Endodermal cell (in vitro differentiated cells): ENCODE measurements at regions not wholly inside any gene's neighbourhood (a gene's known extent, or its start where the extent isn't known, plus 50 kb on each side); places are given as distances from the start of the nearest gene placed in this dataset.
A peak's percentile ranks its signal among the peaks of the same experiment; 100 is the strongest.

ENCODE experiments used
- DNase-seq: peaks from one replicate; pipeline ENCODE4 v3.0.0-alpha.2; 2017
- H3K27ac ChIP-seq: 2 replicates; pipeline ENCODE4 v1.5.1; 2013; ENCODE audit warnings: mild to moderate bottlenecking, low read depth, low read length, moderate library complexity
- H3K27me3 ChIP-seq: 2 replicates; pipeline ENCODE4 v1.6.1; 2013; ENCODE audit warnings: mild to moderate bottlenecking, low read length, moderate library complexity; ENCODE audit not compliant: insufficient read depth, control insufficient read depth, poor library complexity, severe bottlenecking
- H3K36me3 ChIP-seq: 2 replicates; pipeline ENCODE4 v1.7.0; 2013; ENCODE audit warnings: mild to moderate bottlenecking, low read length, moderate library complexity; ENCODE audit not compliant: control insufficient read depth, insufficient read depth
- H3K4me1 ChIP-seq: one replicate; pipeline ENCODE4 v1.7.0; 2013; ENCODE audit warnings: low read length; ENCODE audit not compliant: control insufficient read depth, insufficient read depth
- H3K4me3 ChIP-seq: 2 replicates; pipeline ENCODE4 v1.5.1; 2013; ENCODE audit warnings: mild to moderate bottlenecking, low read length, moderate library complexity
- H3K9ac ChIP-seq: 2 replicates; pipeline ENCODE4 v1.6.1; 2013; ENCODE audit warnings: mild to moderate bottlenecking, low read length, moderate library complexity; ENCODE audit not compliant: poor library complexity, severe bottlenecking; ENCODE audit errors: extremely low read depth
- H3K9me3 ChIP-seq: 2 replicates; pipeline ENCODE4 v1.6.1; 2013; ENCODE audit warnings: mild to moderate bottlenecking, low read length, moderate library complexity; ENCODE audit not compliant: control insufficient read depth
- H3K27ac Mint-ChIP-seq: 2 replicates; pipeline ENCODE4 v1.8.0; 2020; ENCODE audit warnings: mixed read lengths
- H3K27me3 Mint-ChIP-seq: 2 replicates; pipeline ENCODE4 v1.8.0; 2021; ENCODE audit warnings: mild to moderate bottlenecking, mixed read lengths; ENCODE audit not compliant: insufficient read depth
- H3K36me3 Mint-ChIP-seq: 2 replicates; pipeline ENCODE4 v1.8.0; 2020; ENCODE audit warnings: low read depth, mixed read lengths
- H3K4me1 Mint-ChIP-seq: 2 replicates; pipeline ENCODE4 v1.8.0; 2020; ENCODE audit warnings: mixed read lengths
- H3K4me3 Mint-ChIP-seq: 2 replicates; pipeline ENCODE4 v1.8.0; 2020; ENCODE audit warnings: mild to moderate bottlenecking, moderate library complexity, mixed read lengths
- H3K9me3 Mint-ChIP-seq: 2 replicates; pipeline ENCODE4 v1.8.0; 2020; ENCODE audit warnings: mild to moderate bottlenecking, mixed read lengths
- WGBS, 2 experiments: methylation state at CpG; one replicate each; pipeline versions ENCODE4 v1.1.5 to v1.1.7; 2013; ENCODE audit warnings: missing lambda C conversion rate in 2 of 2, mixed read lengths in 1 of 2; ENCODE audit not compliant: insufficient coverage in 1 of 2, insufficient read length in 1 of 2; 5-methylcytosine and 5-hydroxymethylcytosine counted together
- TF ChIP-seq, protein P1 (sequence below): fragments of 200-600 bp; sonication (generic); conservative IDR thresholded peaks from 2 replicates; pipeline ENCODE4 v1.5.0; 2021; ENCODE audit warnings: antibody characterized with exemption, mild to moderate bottlenecking

DNA sequence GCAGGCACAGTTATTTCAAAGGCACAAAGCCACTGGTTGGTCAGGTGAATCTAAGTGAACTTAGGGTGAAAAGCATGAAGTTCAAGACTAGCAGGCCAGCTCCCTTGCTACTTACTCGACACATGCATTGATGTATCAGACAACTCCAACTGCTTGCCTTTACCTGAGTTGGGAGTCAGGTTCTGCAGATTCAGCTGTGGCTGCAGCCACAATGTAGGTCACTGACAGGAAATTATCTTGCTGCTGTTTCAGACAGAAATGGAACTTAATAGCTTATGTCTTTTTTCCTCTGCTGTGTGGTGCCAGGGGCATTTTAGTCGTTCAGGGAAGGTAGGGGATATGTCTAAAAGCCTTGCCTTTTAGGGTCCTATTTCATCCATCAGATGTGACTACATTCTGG lies 125.6 kb upstream of the RPH3A start:
- no peaks in the 10 kb centered on the region for H3K36me3 Mint-ChIP-seq
- no peak overlapping the region for H3K27ac Mint-ChIP-seq
- TF ChIP-seq, protein P1, sequence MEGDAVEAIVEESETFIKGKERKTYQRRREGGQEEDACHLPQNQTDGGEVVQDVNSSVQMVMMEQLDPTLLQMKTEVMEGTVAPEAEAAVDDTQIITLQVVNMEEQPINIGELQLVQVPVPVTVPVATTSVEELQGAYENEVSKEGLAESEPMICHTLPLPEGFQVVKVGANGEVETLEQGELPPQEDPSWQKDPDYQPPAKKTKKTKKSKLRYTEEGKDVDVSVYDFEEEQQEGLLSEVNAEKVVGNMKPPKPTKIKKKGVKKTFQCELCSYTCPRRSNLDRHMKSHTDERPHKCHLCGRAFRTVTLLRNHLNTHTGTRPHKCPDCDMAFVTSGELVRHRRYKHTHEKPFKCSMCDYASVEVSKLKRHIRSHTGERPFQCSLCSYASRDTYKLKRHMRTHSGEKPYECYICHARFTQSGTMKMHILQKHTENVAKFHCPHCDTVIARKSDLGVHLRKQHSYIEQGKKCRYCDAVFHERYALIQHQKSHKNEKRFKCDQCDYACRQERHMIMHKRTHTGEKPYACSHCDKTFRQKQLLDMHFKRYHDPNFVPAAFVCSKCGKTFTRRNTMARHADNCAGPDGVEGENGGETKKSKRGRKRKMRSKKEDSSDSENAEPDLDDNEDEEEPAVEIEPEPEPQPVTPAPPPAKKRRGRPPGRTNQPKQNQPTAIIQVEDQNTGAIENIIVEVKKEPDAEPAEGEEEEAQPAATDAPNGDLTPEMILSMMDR, result no peak
- Histone ChIP-seq H3K27me3 (peaks cover 36% of the 10 kb centered on the region), H3K9ac (no peak overlapping the region), H3K36me3 (no peaks in the 10 kb centered on the region), H3K4me1 (no peaks in the 10 kb centered on the region), H3K4me3 (no peak overlapping the region), H3K27ac (no peak overlapping the region), H3K9me3 (no peaks in the 10 kb centered on the region)
- H3K4me1 Mint-ChIP-seq, result peaks cover 5% of the 10 kb centered on the region
- H3K27me3 Mint-ChIP-seq, result peaks cover 55% of the 10 kb centered on the region
- no peak overlapping the region for H3K4me3 Mint-ChIP-seq
- no peaks in the 10 kb centered on the region for H3K9me3 Mint-ChIP-seq
- DNase-seq, result no peak
- 65 to 96% methylated on average over 2 of the region's 2 CpGs for WGBS, 2 experiments

DNA sequence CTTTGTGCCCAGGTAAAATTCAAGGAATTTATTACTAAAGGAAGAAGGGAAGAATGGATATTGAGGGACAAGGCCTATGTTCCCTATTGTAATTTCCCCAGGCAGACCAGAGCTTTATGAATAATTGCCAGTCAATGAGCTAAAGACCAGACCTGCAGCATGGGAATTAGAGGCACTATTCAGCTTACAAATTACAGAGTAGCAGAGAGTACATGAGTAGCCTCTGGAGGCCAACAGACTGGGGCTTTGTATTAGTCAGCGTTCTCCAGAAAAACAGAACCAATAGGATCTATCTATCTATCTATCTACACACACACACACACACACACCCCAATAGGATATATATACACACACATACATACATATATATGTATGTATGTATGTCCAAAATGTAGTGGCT lies 120.0 kb upstream of the RPH3A start:
- no peak overlapping the region for H3K4me3 Mint-ChIP-seq
- Histone ChIP-seq H3K27me3 (peaks cover 15% of the 10 kb centered on the region), H3K4me3 (no peak overlapping the region), H3K4me1 (no peaks in the 10 kb centered on the region), H3K9ac (no peak overlapping the region), H3K27ac (no peak overlapping the region), H3K36me3 (no peaks in the 10 kb centered on the region), H3K9me3 (no peaks in the 10 kb centered on the region)
- H3K27me3 Mint-ChIP-seq, result peaks cover 23% of the 10 kb centered on the region
- TF ChIP-seq, protein P1, result no peak
- WGBS, 2 experiments, result 71% methylated on average over 1 of the region's 1 CpG; no CpG with 5 or more reads in 1 of the 2 experiments
- no peaks in the 10 kb centered on the region for H3K9me3 Mint-ChIP-seq
- DNase-seq, result no peak
- no peak overlapping the region for H3K27ac Mint-ChIP-seq
- no peaks in the 10 kb centered on the region for H3K36me3 Mint-ChIP-seq
- H3K4me1 Mint-ChIP-seq, result no peaks in the 10 kb centered on the region

DNA sequence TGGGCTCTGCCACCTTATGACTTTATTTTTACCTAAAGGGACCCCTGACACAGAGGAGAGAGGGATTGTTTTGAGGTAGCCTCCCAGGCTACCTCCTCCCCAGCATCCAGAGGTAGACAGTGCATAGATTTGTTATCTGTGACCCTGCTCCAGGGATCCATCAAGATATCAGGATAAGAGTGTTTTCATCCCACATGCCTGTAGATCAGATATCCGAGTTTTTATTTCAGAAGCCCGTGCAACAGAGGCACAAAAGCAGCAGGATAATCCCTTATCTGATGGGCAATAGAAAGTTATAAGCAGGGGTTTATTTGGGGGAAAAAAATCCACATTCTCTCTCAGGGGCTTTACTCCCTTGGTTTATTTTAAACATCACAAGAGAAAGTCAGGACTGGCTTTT lies 117.0 kb upstream of the RPH3A start:
- Mint-ChIP-seq H3K27ac (no peak overlapping the region), H3K36me3 (no peaks in the 10 kb centered on the region), H3K27me3 (peaks cover 12% of the 10 kb centered on the region), H3K4me3 (no peak overlapping the region), H3K4me1 (no peaks in the 10 kb centered on the region), H3K9me3 (no peaks in the 10 kb centered on the region)
- 83 to 87% methylated on average over 2 of the region's 2 CpGs for WGBS, 2 experiments
- Histone ChIP-seq H3K36me3 (no peaks in the 10 kb centered on the region), H3K9ac (no peak overlapping the region), H3K4me3 (no peak overlapping the region), H3K27me3 (peaks cover 15% of the 10 kb centered on the region), H3K4me1 (no peaks in the 10 kb centered on the region), H3K9me3 (no peaks in the 10 kb centered on the region), H3K27ac (no peak overlapping the region)
- TF ChIP-seq, protein P1, result no peak
- peak; percentile 24 for DNase-seq
